ENCODE measurements at regions not wholly inside any gene's neighbourhood (a gene's known extent, or its start where the extent isn't known, plus 50 kb on each side); places are given as distances from the start of the nearest gene placed in this dataset.

- in situ Hi-C loops (cut with HindIII; ENCODE audit: low pct_unique_long_range_greater_than_20kb, low sequenced_read_pairs), result no loop called here
- H3K9me3 ChIP-seq (ENCODE audit: control insufficient read depth, insufficient read depth, low read depth, low read length), result no peaks in the 10 kb centered on the region
- no peak for DNase-seq (ENCODE audit: low read depth, low spot score)
- no peaks in the 10 kb centered on the region for H3K36me3 ChIP-seq (ENCODE audit: control insufficient read depth, insufficient read depth, low read length)
- intact Hi-C loops (cut with micrococcal nuclease; ENCODE audit: unreplicated experiment), result no loop called here
- H3K27me3 ChIP-seq (ENCODE audit: control insufficient read depth, insufficient read depth, low read length), result no peaks in the 10 kb centered on the region
- H3K4me1 ChIP-seq (ENCODE audit: control insufficient read depth, insufficient read depth, low read length), result no peaks in the 10 kb centered on the region
- ChIA-PET POLR2A (no interaction called here), CTCF (no interaction called here)
- TF ChIP-seq SIN3A (IDR thresholded peaks at IDR 0.05; ENCODE audit: borderline replicate concordance, insufficient read depth, low read depth, low read length), result no peak
- TF ChIP-seq TCF7L2 (IDR thresholded peaks at IDR 0.05; ENCODE audit: low read depth, low read length), result no peak
- no peak for TF ChIP-seq CTCF (IDR thresholded peaks at IDR 0.05)
- TF ChIP-seq POLR2AphosphoS5 (IDR thresholded peaks at IDR 0.05; ENCODE audit: low read depth, low read length), result no peak
- no peak for TF ChIP-seq REST (IDR thresholded peaks at IDR 0.05; ENCODE audit: insufficient read depth in 1 of 2, low read depth in 2 of 2, low read length in 1 of 2)
- no TSS peak for BruUV-seq (replicated peaks)
- no peak overlapping the region for H3K4me3 ChIP-seq (ENCODE audit: low read depth in 2 of 2, low read length in 2 of 2)
- no peak overlapping the region for H3K27ac ChIP-seq (ENCODE audit: low read length)
- ATAC-seq, result no peak
Observed at GRCh38 chr6:21905531-21905930, 312.0 kb downstream of the SOX4 start.

GRCh38 chr6:21906826-21907225 lies 313.3 kb downstream of the SOX4 start:
- intact Hi-C loops (cut with micrococcal nuclease; ENCODE audit: unreplicated experiment) (no loop called here), in situ Hi-C loops (cut with HindIII; ENCODE audit: low pct_unique_long_range_greater_than_20kb, low sequenced_read_pairs) (no loop called here)
- ChIA-PET POLR2A (no interaction called here), CTCF (no interaction called here)
- Histone ChIP-seq H3K9me3 (ENCODE audit: control insufficient read depth, insufficient read depth, low read depth, low read length) (no peaks in the 10 kb centered on the region), H3K36me3 (ENCODE audit: control insufficient read depth, insufficient read depth, low read length) (no peaks in the 10 kb centered on the region), H3K4me3 (ENCODE audit: low read depth in 2 of 2, low read length in 2 of 2) (no peak overlapping the region), H3K4me1 (ENCODE audit: control insufficient read depth, insufficient read depth, low read length) (no peaks in the 10 kb centered on the region), H3K27ac (ENCODE audit: low read length) (no peak overlapping the region), H3K27me3 (ENCODE audit: control insufficient read depth, insufficient read depth, low read length) (no peaks in the 10 kb centered on the region)
- no peak for TF ChIP-seq SIN3A (IDR thresholded peaks at IDR 0.05; ENCODE audit: borderline replicate concordance, insufficient read depth, low read depth, low read length)
- no peak for TF ChIP-seq REST (IDR thresholded peaks at IDR 0.05; ENCODE audit: insufficient read depth in 1 of 2, low read depth in 2 of 2, low read length in 1 of 2)
- TF ChIP-seq POLR2AphosphoS5 (IDR thresholded peaks at IDR 0.05; ENCODE audit: low read depth, low read length), result no peak
- no peak for TF ChIP-seq TCF7L2 (IDR thresholded peaks at IDR 0.05; ENCODE audit: low read depth, low read length)
- TF ChIP-seq CTCF (IDR thresholded peaks at IDR 0.05), result no peak
- no TSS peak for BruUV-seq (replicated peaks)
- ATAC-seq (no peak), DNase-seq (ENCODE audit: low read depth, low spot score) (no peak)
